Liver (tissue), 8 donors: ENCODE measurements at regions not wholly inside any gene's neighbourhood (a gene's known extent, or its start where the extent isn't known, plus 50 kb on each side); places are given as distances from the start of the nearest gene placed in this dataset.

ENCODE experiments used
- DNase-seq: peaks from one replicate; pipeline ENCODE4 v3.0.0-alpha.2; 2017; ENCODE audit warnings: low spot score
- H3K27ac ChIP-seq, 2 donors: one replicate each; pipeline ENCODE4 v1.7.0; 2013; ENCODE audit warnings: inconsistent platforms in 2 of 2, low read length in 2 of 2, control low read depth in 1 of 2, low read depth in 1 of 2, mild to moderate bottlenecking in 1 of 2
- H3K27me3 ChIP-seq, 4 donors: one replicate each; pipeline versions ENCODE4 v1.6.1 to v1.7.0; 2013; ENCODE audit warnings: low read length in 3 of 4, inconsistent platforms in 1 of 4, mild to moderate bottlenecking in 1 of 4, moderate library complexity in 1 of 4; ENCODE audit not compliant: control insufficient read depth in 4 of 4, insufficient read depth in 4 of 4
- H3K36me3 ChIP-seq, 4 donors: one replicate each; pipeline versions ENCODE4 v1.6.1 to v1.7.0; 2013; ENCODE audit warnings: low read length in 3 of 4, mild to moderate bottlenecking in 3 of 4, low read depth in 1 of 4, moderate library complexity in 1 of 4; ENCODE audit not compliant: control insufficient read depth in 4 of 4, insufficient read depth in 3 of 4
- H3K4me1 ChIP-seq, 4 donors: one replicate each; pipeline versions ENCODE4 v1.6.1 to v1.7.0; 2013; ENCODE audit warnings: low read length in 3 of 4, mild to moderate bottlenecking in 3 of 4, moderate library complexity in 1 of 4; ENCODE audit not compliant: control insufficient read depth in 4 of 4, insufficient read depth in 4 of 4
- H3K4me3 ChIP-seq, 3 donors: one replicate each; pipeline versions ENCODE4 v1.6.1 to v1.7.0; 2013; ENCODE audit warnings: low read length in 3 of 3, control low read depth in 1 of 3, low read depth in 1 of 3, mild to moderate bottlenecking in 1 of 3
- H3K9ac ChIP-seq, 2 donors: one replicate each; pipeline ENCODE4 v1.7.0; 2013; ENCODE audit warnings: low read length in 2 of 2, mild to moderate bottlenecking in 2 of 2, moderate library complexity in 2 of 2, control low read depth in 1 of 2, low read depth in 1 of 2
- H3K9me3 ChIP-seq, 4 donors: one replicate each; pipeline versions ENCODE4 v1.6.1 to v1.7.0; 2013; ENCODE audit warnings: low read length in 3 of 4; ENCODE audit not compliant: control insufficient read depth in 4 of 4
- ATF3 ChIP-seq: IDR thresholded peaks from 2 replicates; pipeline ENCODE4 v1.6.1; 2016; ENCODE audit warnings: antibody characterized with exemption
- CTCF ChIP-seq: fragments of 150-350 bp; IDR thresholded peaks from 2 replicates; pipeline ENCODE4 v1.5.1; 2017; ENCODE audit warnings: improper control_type of control experiment, low read depth, low read length; ENCODE audit not compliant: missing input control
- EGR1 ChIP-seq, 2 donors: IDR thresholded peaks; 2 replicates each; pipeline ENCODE4 v1.6.1; 2016 to 2018; ENCODE audit warnings: antibody characterized with exemption in 2 of 2, low read depth in 2 of 2
- FOXA1 ChIP-seq: IDR thresholded peaks from 2 replicates; pipeline ENCODE4 v1.6.1; 2016; ENCODE audit warnings: antibody characterized with exemption
- FOXA2 ChIP-seq: IDR thresholded peaks from 2 replicates; pipeline ENCODE4 v1.6.1; 2016; ENCODE audit warnings: antibody characterized with exemption
- GABPA ChIP-seq, 2 donors: IDR thresholded peaks in 1 of 2; conservative IDR thresholded peaks in 1 of 2; 2 replicates each; pipeline ENCODE4 v1.6.1; 2016; ENCODE audit warnings: antibody characterized with exemption in 2 of 2, mild to moderate bottlenecking in 1 of 2, moderate library complexity in 1 of 2
- HNF4A ChIP-seq, 2 donors: conservative IDR thresholded peaks; 2 replicates each; pipeline ENCODE4 v1.6.1; 2016; ENCODE audit warnings: antibody characterized with exemption in 2 of 2, mild to moderate bottlenecking in 2 of 2
- HNF4G ChIP-seq: IDR thresholded peaks from 2 replicates; pipeline ENCODE4 v1.6.1; 2016; ENCODE audit warnings: antibody characterized with exemption
- JUND ChIP-seq, 2 donors: IDR thresholded peaks; 2 replicates each; pipeline ENCODE4 v1.6.1; 2016; ENCODE audit warnings: antibody characterized with exemption in 2 of 2
- NR2F2 ChIP-seq: IDR thresholded peaks from 2 replicates; pipeline ENCODE4 v1.6.1; 2016; ENCODE audit warnings: antibody characterized with exemption
- RAD21 ChIP-seq, 2 donors: IDR thresholded peaks; 2 replicates each; pipeline ENCODE4 v1.6.1; 2016; ENCODE audit warnings: antibody characterized with exemption in 2 of 2, mild to moderate bottlenecking in 2 of 2
- REST ChIP-seq: IDR thresholded peaks from 2 replicates; pipeline ENCODE4 v1.6.1; 2016; ENCODE audit warnings: antibody characterized with exemption, mild to moderate bottlenecking
- RXRA ChIP-seq, 2 donors: IDR thresholded peaks; 2 replicates each; pipeline ENCODE4 v1.6.1; 2017 to 2018; ENCODE audit warnings: antibody characterized with exemption in 2 of 2, mild to moderate bottlenecking in 1 of 2
- SP1 ChIP-seq: IDR thresholded peaks from 2 replicates; pipeline ENCODE4 v1.6.1; 2018; ENCODE audit warnings: antibody characterized with exemption, mild to moderate bottlenecking
- TAF1 ChIP-seq: conservative IDR thresholded peaks from 2 replicates; pipeline ENCODE4 v1.6.1; 2016; ENCODE audit warnings: antibody characterized with exemption, mild to moderate bottlenecking
- YY1 ChIP-seq: IDR thresholded peaks from 2 replicates; pipeline ENCODE4 v1.6.1; 2016; ENCODE audit warnings: antibody characterized with exemption, mild to moderate bottlenecking
- ZBTB33 ChIP-seq: IDR thresholded peaks from 2 replicates; pipeline ENCODE4 v1.6.1; 2016; ENCODE audit warnings: antibody characterized with exemption
- WGBS: extraction: QIAGEN DNeasy Blood & Tissue Kit; methylation state at CpG from one replicate; pipeline ENCODE4 v1.1.7; 2013; 5-methylcytosine and 5-hydroxymethylcytosine counted together
- TF ChIP-seq, protein P1 (sequence below): IDR thresholded peaks from 2 replicates; pipeline ENCODE4 v1.6.1; 2016; ENCODE audit warnings: antibody characterized with exemption
- donor health status: healthy.
- donor health status: healthy.
- donor health status: healthy.
- donor health status: healthy.
- donor health status: healthy.

GRCh38 chr3:13245615-13245978, 172.4 kb upstream of the IQSEC1 start (continued):
- TF ChIP-seq CTCF (no peak), FOXA2 (no peak), EGR1 (IDR thresholded peaks at IDR 0.05; ENCODE audit: low read depth in 2 of 2) (no peak)

- Histone ChIP-seq H3K9ac (no peak overlapping the region), H3K36me3 (no peaks in the 10 kb centered on the region), H3K27ac (no peak overlapping the region), H3K27me3 (no peaks in the 10 kb centered on the region), H3K4me3 (no peak overlapping the region), H3K4me1 (no peaks in the 10 kb centered on the region), H3K9me3 (no peaks in the 10 kb centered on the region)
- no peak for DNase-seq
- TF ChIP-seq YY1 = no peak
- no peak for TF ChIP-seq NR2F2
- TF ChIP-seq SP1 = no peak
- no peak for TF ChIP-seq HNF4G
- no peak for TF ChIP-seq HNF4A (conservative IDR thresholded peaks at IDR 0.05)
- no peak for TF ChIP-seq RXRA (IDR thresholded peaks at IDR 0.05)
- TF ChIP-seq, protein P1, sequence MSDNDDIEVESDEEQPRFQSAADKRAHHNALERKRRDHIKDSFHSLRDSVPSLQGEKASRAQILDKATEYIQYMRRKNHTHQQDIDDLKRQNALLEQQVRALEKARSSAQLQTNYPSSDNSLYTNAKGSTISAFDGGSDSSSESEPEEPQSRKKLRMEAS = no peak
- TF ChIP-seq FOXA2 = no peak
- TF ChIP-seq EGR1 (IDR thresholded peaks at IDR 0.05; ENCODE audit: low read depth in 2 of 2) = no peak
- TF ChIP-seq CTCF = no peak
- TF ChIP-seq RAD21 (IDR thresholded peaks at IDR 0.05) = no peak
- WGBS = 79% methylated on average over 9 of the region's 9 CpGs
Measured at GRCh38 chr3:13243586-13243985, 170.4 kb upstream of the IQSEC1 start.

DNA sequence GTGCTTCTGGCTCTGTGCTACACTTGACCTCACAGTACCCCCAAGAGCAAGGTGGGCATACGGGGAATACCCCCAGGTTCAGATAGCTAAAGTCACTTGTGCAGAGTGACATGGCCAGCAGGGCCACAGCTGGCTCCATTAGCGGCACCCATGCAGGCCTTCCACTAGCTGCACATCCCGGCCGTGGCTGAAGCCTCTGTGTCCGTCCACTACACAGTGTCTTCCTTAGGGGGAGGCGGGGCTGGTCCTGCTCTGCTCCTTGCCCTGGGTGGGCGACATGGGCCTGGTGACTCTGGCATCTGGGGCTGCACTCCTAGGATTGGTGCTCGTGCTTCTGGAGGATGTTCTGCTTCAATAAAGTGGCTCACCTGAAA, 169.1 kb upstream of the IQSEC1 start:
- Histone ChIP-seq H3K9ac (no peak overlapping the region), H3K4me3 (no peak overlapping the region), H3K4me1 (no peaks in the 10 kb centered on the region), H3K36me3 (no peaks in the 10 kb centered on the region), H3K9me3 (no peaks in the 10 kb centered on the region), H3K27ac (no peak overlapping the region), H3K27me3 (no peaks in the 10 kb centered on the region)
- TF ChIP-seq CTCF = no peak
- no peak for TF ChIP-seq HNF4A (conservative IDR thresholded peaks at IDR 0.05)
- TF ChIP-seq, protein P1 = no peak
- no peak for TF ChIP-seq NR2F2
- no peak for TF ChIP-seq EGR1 (IDR thresholded peaks at IDR 0.05; ENCODE audit: low read depth in 2 of 2)
- no peak for TF ChIP-seq FOXA2
- no peak for TF ChIP-seq FOXA1
- TF ChIP-seq TAF1 = no peak
- no peak for TF ChIP-seq ZBTB33
- no peak for TF ChIP-seq YY1
- no peak for TF ChIP-seq ATF3
- TF ChIP-seq RAD21 (IDR thresholded peaks at IDR 0.05) = no peak
- TF ChIP-seq JUND (IDR thresholded peaks at IDR 0.05) = no peak
- TF ChIP-seq REST = no peak
- no peak for TF ChIP-seq GABPA (IDR thresholded peaks at IDR 0.05 in 1 of 2, conservative IDR thresholded peaks at IDR 0.05 in 1 of 2)
- TF ChIP-seq SP1 = no peak
- TF ChIP-seq RXRA (IDR thresholded peaks at IDR 0.05) = no peak
- no peak for TF ChIP-seq HNF4G
- no peak for DNase-seq
- WGBS = 91% methylated on average over 8 of the region's 8 CpGs
